Osteocyte (in vitro differentiated cells): ENCODE measurements at regions not wholly inside any gene's neighbourhood (a gene's known extent, or its start where the extent isn't known, plus 50 kb on each side); places are given as distances from the start of the nearest gene placed in this dataset.

ENCODE experiments used
- DNase-seq: peaks from one replicate; pipeline ENCODE4 v3.0.0; 2021; ENCODE audit warnings: mixed read lengths; ENCODE audit not compliant: unreplicated experiment; ENCODE audit errors: extremely low spot score
- H3K27ac Mint-ChIP-seq: one replicate; pipeline ENCODE4 v1.8.0; 2021; ENCODE audit warnings: mild to moderate bottlenecking, mixed read lengths; ENCODE audit not compliant: unreplicated experiment
- H3K27me3 Mint-ChIP-seq: one replicate; pipeline ENCODE4 v1.8.0; 2021; ENCODE audit warnings: mixed read lengths; ENCODE audit not compliant: unreplicated experiment
- H3K36me3 Mint-ChIP-seq: one replicate; pipeline ENCODE4 v1.8.0; 2021; ENCODE audit warnings: mixed read lengths; ENCODE audit not compliant: unreplicated experiment
- H3K4me1 Mint-ChIP-seq: one replicate; pipeline ENCODE4 v1.8.0; 2021; ENCODE audit warnings: mixed read lengths; ENCODE audit not compliant: unreplicated experiment
- H3K4me3 Mint-ChIP-seq: one replicate; pipeline ENCODE4 v1.8.0; 2021; ENCODE audit warnings: mild to moderate bottlenecking, moderate library complexity, mixed read lengths; ENCODE audit not compliant: unreplicated experiment
- H3K9me3 Mint-ChIP-seq: one replicate; pipeline ENCODE4 v1.8.0; 2021; ENCODE audit warnings: mixed read lengths; ENCODE audit not compliant: unreplicated experiment
- CTCF ChIP-seq: fragments of 200-600 bp; sonication (generic); IDR thresholded peaks from 2 replicates; pipeline ENCODE4 v1.5.0; 2021; ENCODE audit warnings: antibody characterized with exemption, mild to moderate bottlenecking, moderate library complexity

- no peak overlapping the region for H3K4me3 Mint-ChIP-seq
- no peak overlapping the region for H3K27ac Mint-ChIP-seq
- no peaks in the 10 kb centered on the region for H3K9me3 Mint-ChIP-seq
- DNase-seq: no peak
- no peaks in the 10 kb centered on the region for H3K4me1 Mint-ChIP-seq
- TF ChIP-seq CTCF: no peak
- H3K27me3 Mint-ChIP-seq: no peaks in the 10 kb centered on the region
- H3K36me3 Mint-ChIP-seq: no peaks in the 10 kb centered on the region
These were observed 105.0 kb upstream of the WWC1 start for GRCh38 chr5:168186289-168187074.

- Mint-ChIP-seq H3K36me3 (no peaks in the 10 kb centered on the region), H3K27me3 (no peaks in the 10 kb centered on the region), H3K27ac (no peak overlapping the region), H3K9me3 (no peaks in the 10 kb centered on the region), H3K4me3 (no peak overlapping the region), H3K4me1 (no peaks in the 10 kb centered on the region)
- DNase-seq: no peak
- TF ChIP-seq CTCF: no peak
These were observed 103.8 kb upstream of the WWC1 start for GRCh38 chr5:168187614-168188013.

GRCh38 chr5:168188182-168188581 lies 103.3 kb upstream of the WWC1 start:
- H3K27ac Mint-ChIP-seq: no peak overlapping the region
- H3K27me3 Mint-ChIP-seq: no peaks in the 10 kb centered on the region
- no peaks in the 10 kb centered on the region for H3K9me3 Mint-ChIP-seq
- H3K36me3 Mint-ChIP-seq: no peaks in the 10 kb centered on the region
- DNase-seq: no peak
- no peaks in the 10 kb centered on the region for H3K4me1 Mint-ChIP-seq
- TF ChIP-seq CTCF: no peak
- H3K4me3 Mint-ChIP-seq: no peak overlapping the region

GRCh38 chr5:168192120-168192519 lies 99.3 kb upstream of the WWC1 start:
- no peak overlapping the region for H3K4me3 Mint-ChIP-seq
- no peak for TF ChIP-seq CTCF
- no peaks in the 10 kb centered on the region for H3K9me3 Mint-ChIP-seq
- no peaks in the 10 kb centered on the region for H3K4me1 Mint-ChIP-seq
- H3K36me3 Mint-ChIP-seq: no peaks in the 10 kb centered on the region
- DNase-seq: no peak
- H3K27me3 Mint-ChIP-seq: peaks cover 3% of the 10 kb centered on the region
- no peak overlapping the region for H3K27ac Mint-ChIP-seq

GRCh38 chr5:168193493-168194250 lies 97.8 kb upstream of the WWC1 start:
- no peak for DNase-seq
- no peak for TF ChIP-seq CTCF
- Mint-ChIP-seq H3K27me3 (peaks cover 3% of the 10 kb centered on the region), H3K4me3 (no peak overlapping the region), H3K36me3 (no peaks in the 10 kb centered on the region), H3K4me1 (no peaks in the 10 kb centered on the region), H3K9me3 (no peaks in the 10 kb centered on the region), H3K27ac (no peak overlapping the region)
